HG02763 (cell line): ENCODE measurements at regions not wholly inside any gene's neighbourhood (a gene's known extent, or its start where the extent isn't known, plus 50 kb on each side); places are given as distances from the start of the nearest gene placed in this dataset.

ENCODE experiments used
- ATAC-seq: cut with Tn5 transposase; IDR thresholded peaks from one replicate; pipeline ENCODE4 v1.9.1; 2021; ENCODE audit warnings: mild to moderate bottlenecking, moderate library complexity; ENCODE audit not compliant: unreplicated experiment

GRCh38 chr6:159357211-159357915, 188.2 kb downstream of the FNDC1 start:
- no peak for ATAC-seq

- no peak for ATAC-seq
These were observed 184.0 kb downstream of the FNDC1 start for GRCh38 chr6:159353193-159353592.

GRCh38 chr6:159351707-159352106, 182.5 kb downstream of the FNDC1 start:
- no peak for ATAC-seq

- no peak for ATAC-seq
These were observed 180.7 kb downstream of the FNDC1 start for GRCh38 chr6:159349915-159350314.

- no peak for ATAC-seq
These were observed 174.5 kb downstream of the FNDC1 start for GRCh38 chr6:159343709-159344108.

- no peak for ATAC-seq
These were observed 172.9 kb downstream of the FNDC1 start for GRCh38 chr6:159342146-159342545.

GRCh38 chr6:159334068-159334467, 164.9 kb downstream of the FNDC1 start:
- no peak for ATAC-seq

- no peak for ATAC-seq
These were observed 162.3 kb downstream of the FNDC1 start for GRCh38 chr6:159331451-159331850.

GRCh38 chr6:159329081-159329480, 159.9 kb downstream of the FNDC1 start:
- ATAC-seq, result no peak

- no peak for ATAC-seq
These were observed 158.9 kb downstream of the FNDC1 start for GRCh38 chr6:159328052-159328451.

GRCh38 chr6:159325476-159325875, 156.3 kb downstream of the FNDC1 start:
- ATAC-seq, result no peak

GRCh38 chr6:159324596-159324995, 155.4 kb downstream of the FNDC1 start:
- ATAC-seq, result no peak
